GM23338 (cell line): ENCODE measurements at regions not wholly inside any gene's neighbourhood (a gene's known extent, or its start where the extent isn't known, plus 50 kb on each side); places are given as distances from the start of the nearest gene placed in this dataset.

Experiments used
- ATAC-seq: fragments of 200-7000 bp; cut with Tn5 transposase; 3 replicates; pipeline ENCODE4 v1.9.1; 2020
- DNase-seq: peaks from one replicate; pipeline ENCODE4 v3.0.0-alpha.2; 2015; ENCODE audit warnings: low spot score
- H2AFZ ChIP-seq: fragments of 200-600 bp; sonication (generic); 2 replicates; pipeline ENCODE4 v1.8.0; 2016; ENCODE audit warnings: antibody characterized with exemption, mild to moderate bottlenecking, moderate library complexity
- H3F3A ChIP-seq: fragments of 200-600 bp; sonication (generic); replicated peaks from 2 replicates; pipeline ENCODE4 v1.8.0; 2017; ENCODE audit warnings: antibody characterized with exemption, mixed run types, low read depth
- H3K27ac ChIP-seq: fragments of 200-600 bp; sonication (generic); 2 replicates; pipeline ENCODE4 v1.6.1; 2016; ENCODE audit warnings: low read depth
- H3K27me3 ChIP-seq: fragments of 200-600 bp; sonication (generic); 2 replicates; pipeline ENCODE4 v1.8.0; 2016; ENCODE audit warnings: mild to moderate bottlenecking, mixed run types, moderate library complexity; ENCODE audit not compliant: insufficient read depth
- H3K36me3 ChIP-seq: fragments of 200-600 bp; sonication (generic); 2 replicates; pipeline ENCODE4 v1.8.0; 2016; ENCODE audit warnings: mild to moderate bottlenecking; ENCODE audit not compliant: insufficient read depth
- H3K4me1 ChIP-seq: fragments of 200-600 bp; sonication (generic); 2 replicates; pipeline ENCODE4 v1.8.0; 2016; ENCODE audit warnings: mild to moderate bottlenecking, moderate library complexity; ENCODE audit not compliant: insufficient read depth
- H3K4me2 ChIP-seq: fragments of 200-600 bp; sonication (generic); 2 replicates; pipeline ENCODE4 v1.7.1; 2017; ENCODE audit warnings: mixed run types
- H3K4me3 ChIP-seq: fragments of 200-600 bp; sonication (generic); 2 replicates; pipeline ENCODE4 v1.6.1; 2016; ENCODE audit warnings: mixed run types
- H3K79me2 ChIP-seq: fragments of 200-600 bp; sonication (generic); replicated peaks from 2 replicates; pipeline ENCODE4 v1.8.0; 2017; ENCODE audit warnings: mild to moderate bottlenecking; ENCODE audit not compliant: insufficient read depth
- H3K9me2 ChIP-seq: fragments of 200-600 bp; sonication (generic); 2 replicates; pipeline ENCODE4 v1.8.0; 2017; ENCODE audit not compliant: insufficient read depth
- H4K20me1 ChIP-seq: fragments of 200-600 bp; sonication (generic); replicated peaks from 2 replicates; pipeline ENCODE4 v1.8.0; 2017; ENCODE audit warnings: mild to moderate bottlenecking; ENCODE audit not compliant: insufficient read depth
- H3K27ac Mint-ChIP-seq: 2 replicates; pipeline ENCODE4 v1.8.0; 2020; ENCODE audit warnings: inconsistent platforms, mild to moderate bottlenecking, moderate library complexity, mixed read lengths
- H3K27me3 Mint-ChIP-seq: 3 replicates; pipeline ENCODE4 v1.8.0; 2022; ENCODE audit warnings: low read depth, mild to moderate bottlenecking, moderate library complexity, mixed read lengths, inconsistent platforms; ENCODE audit not compliant: insufficient read depth, poor library complexity
- H3K36me3 Mint-ChIP-seq: 3 replicates; pipeline ENCODE4 v1.8.0; 2021; ENCODE audit warnings: low read depth, mild to moderate bottlenecking, inconsistent platforms, moderate library complexity, mixed read lengths
- H3K4me1 Mint-ChIP-seq: 3 replicates; pipeline ENCODE4 v1.8.0; 2020; ENCODE audit warnings: mild to moderate bottlenecking, inconsistent platforms, mixed read lengths
- H3K4me3 Mint-ChIP-seq: 3 replicates; pipeline ENCODE4 v1.8.0; 2021; ENCODE audit warnings: moderate library complexity, mild to moderate bottlenecking, inconsistent platforms, mixed read lengths
- H3K9me3 Mint-ChIP-seq: 3 replicates; pipeline ENCODE4 v1.8.0; 2020; ENCODE audit warnings: moderate library complexity, mild to moderate bottlenecking, inconsistent platforms, mixed read lengths
- CREB1 ChIP-seq: fragments of 250-450 bp; sonication (Bioruptor Pico); IDR thresholded peaks from 2 replicates; pipeline ENCODE4 v1.5.0; 2020; ENCODE audit warnings: low read depth, mild to moderate bottlenecking, moderate library complexity
- EZH2phosphoT487 ChIP-seq: fragments of 200-600 bp; sonication (generic); IDR thresholded peaks from one replicate; pipeline ENCODE4 v1.8.1; 2018; ENCODE audit warnings: antibody characterized with exemption; ENCODE audit not compliant: unreplicated experiment
- NANOG ChIP-seq: IDR thresholded peaks from 2 replicates; pipeline ENCODE4 v1.6.1; 2016; ENCODE audit warnings: antibody characterized with exemption, borderline replicate concordance
- POLR2AphosphoS5 ChIP-seq: IDR thresholded peaks from 2 replicates; pipeline ENCODE4 v1.6.1; 2016; ENCODE audit warnings: antibody characterized with exemption, low read depth
- REST ChIP-seq: IDR thresholded peaks from one replicate; pipeline ENCODE4 v1.6.1; 2018; ENCODE audit warnings: antibody characterized with exemption; ENCODE audit not compliant: unreplicated experiment
- STAT1 ChIP-seq: IDR thresholded peaks from one replicate; pipeline ENCODE4 v1.6.1; 2016; ENCODE audit warnings: antibody characterized with exemption; ENCODE audit not compliant: unreplicated experiment
- ZNF114 ChIP-seq: fragments of 250-450 bp; sonication (Bioruptor Pico); IDR thresholded peaks from 2 replicates; pipeline ENCODE4 v1.5.0; 2020; ENCODE audit warnings: mild to moderate bottlenecking, moderate library complexity
- ZNF331 ChIP-seq: fragments of 250-450 bp; sonication (Bioruptor Pico); IDR thresholded peaks from 2 replicates; pipeline ENCODE4 v1.5.0; 2020; ENCODE audit warnings: low read depth, mild to moderate bottlenecking, moderate library complexity
- ZNF462 ChIP-seq: fragments of 250-450 bp; sonication (Bioruptor Pico); IDR thresholded peaks from 2 replicates; pipeline ENCODE4 v1.5.0; 2020; ENCODE audit warnings: mild to moderate bottlenecking, moderate library complexity
- TF ChIP-seq, protein P1 (sequence below), 2 experiments: fragments of 200-600 bp in 1 of 2; sonication (generic) in 1 of 2; conservative IDR thresholded peaks; 2 replicates each; pipeline versions ENCODE4 v1.5.1 to v1.6.1; 2016 to 2017; ENCODE audit warnings: antibody characterized with exemption in 2 of 2, low read depth in 2 of 2, mild to moderate bottlenecking in 2 of 2, moderate library complexity in 1 of 2

GRCh38 chr9:99736291-99736690, 85.4 kb upstream of the NR4A3 start (continued):
- TF ChIP-seq ZNF462 (CRISPR knock-in tag), result no peak

DNA sequence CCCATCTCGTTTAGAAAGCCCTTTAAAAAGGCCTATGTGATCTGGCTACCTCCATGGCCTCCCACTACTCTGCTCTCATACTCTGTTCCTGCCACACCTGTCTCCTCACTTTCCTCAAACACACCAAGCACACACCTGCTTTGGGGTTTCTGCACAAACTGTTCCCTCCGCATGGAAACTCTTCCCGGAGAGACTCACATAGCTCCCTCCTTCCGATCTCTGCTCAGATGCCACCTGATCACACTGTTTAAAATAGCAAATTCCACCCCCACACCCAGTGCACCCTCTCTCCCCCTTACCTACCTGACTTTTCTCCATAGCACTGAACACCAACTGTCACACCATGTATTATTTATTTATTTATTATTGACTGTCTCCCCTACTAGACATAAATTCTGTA, 84.0 kb upstream of the NR4A3 start:
- H3K36me3 ChIP-seq, result no peaks in the 10 kb centered on the region
- H3K9me2 ChIP-seq, result no peaks in the 10 kb centered on the region
- Mint-ChIP-seq H3K27ac (no peak overlapping the region), H3K4me3 (no peak overlapping the region), H3K27me3 (no peaks in the 10 kb centered on the region), H3K36me3 (no peaks in the 10 kb centered on the region), H3K9me3 (no peaks in the 10 kb centered on the region), H3K4me1 (no peaks in the 10 kb centered on the region)
- ATAC-seq (no peak), DNase-seq (no peak)
- H3K4me2 ChIP-seq, result no peak overlapping the region
- no peaks in the 10 kb centered on the region for H3K27me3 ChIP-seq
- H2AFZ ChIP-seq, result no peak overlapping the region; the same call in 1 of the 2 replicates
- H3K79me2 ChIP-seq, result no peaks in the 10 kb centered on the region
- no peak overlapping the region for H3K27ac ChIP-seq
- H3K4me1 ChIP-seq, result no peaks in the 10 kb centered on the region
- no peak overlapping the region for H3K4me3 ChIP-seq
- H3F3A ChIP-seq, result no peaks in the 10 kb centered on the region
- no peaks in the 10 kb centered on the region for H4K20me1 ChIP-seq
- TF ChIP-seq, protein P1, sequence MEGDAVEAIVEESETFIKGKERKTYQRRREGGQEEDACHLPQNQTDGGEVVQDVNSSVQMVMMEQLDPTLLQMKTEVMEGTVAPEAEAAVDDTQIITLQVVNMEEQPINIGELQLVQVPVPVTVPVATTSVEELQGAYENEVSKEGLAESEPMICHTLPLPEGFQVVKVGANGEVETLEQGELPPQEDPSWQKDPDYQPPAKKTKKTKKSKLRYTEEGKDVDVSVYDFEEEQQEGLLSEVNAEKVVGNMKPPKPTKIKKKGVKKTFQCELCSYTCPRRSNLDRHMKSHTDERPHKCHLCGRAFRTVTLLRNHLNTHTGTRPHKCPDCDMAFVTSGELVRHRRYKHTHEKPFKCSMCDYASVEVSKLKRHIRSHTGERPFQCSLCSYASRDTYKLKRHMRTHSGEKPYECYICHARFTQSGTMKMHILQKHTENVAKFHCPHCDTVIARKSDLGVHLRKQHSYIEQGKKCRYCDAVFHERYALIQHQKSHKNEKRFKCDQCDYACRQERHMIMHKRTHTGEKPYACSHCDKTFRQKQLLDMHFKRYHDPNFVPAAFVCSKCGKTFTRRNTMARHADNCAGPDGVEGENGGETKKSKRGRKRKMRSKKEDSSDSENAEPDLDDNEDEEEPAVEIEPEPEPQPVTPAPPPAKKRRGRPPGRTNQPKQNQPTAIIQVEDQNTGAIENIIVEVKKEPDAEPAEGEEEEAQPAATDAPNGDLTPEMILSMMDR (conservative IDR thresholded peaks at IDR 0.05; ENCODE audit: low read depth in 2 of 2), result no peak
- no peak for TF ChIP-seq ZNF114
- TF ChIP-seq POLR2AphosphoS5, result no peak
- TF ChIP-seq CREB1 (CRISPR knock-in tag), result no peak
- TF ChIP-seq EZH2phosphoT487, result no peak
- TF ChIP-seq REST, result no peak
- TF ChIP-seq STAT1, result no peak
- TF ChIP-seq ZNF331 (CRISPR knock-in tag), result no peak
- TF ChIP-seq NANOG, result no peak
